ENCODE measurements at regions not wholly inside any gene's neighbourhood (a gene's known extent, or its start where the extent isn't known, plus 50 kb on each side); places are given as distances from the start of the nearest gene placed in this dataset.

GRCh38 chr3:177824190-177824786, 627.0 kb upstream of the TBL1XR1 start (continued):
- TF ChIP-seq NCOA1 (CRISPR knock-in tag; IDR thresholded peaks at IDR 0.05) = no peak
- TF ChIP-seq, protein P1, sequence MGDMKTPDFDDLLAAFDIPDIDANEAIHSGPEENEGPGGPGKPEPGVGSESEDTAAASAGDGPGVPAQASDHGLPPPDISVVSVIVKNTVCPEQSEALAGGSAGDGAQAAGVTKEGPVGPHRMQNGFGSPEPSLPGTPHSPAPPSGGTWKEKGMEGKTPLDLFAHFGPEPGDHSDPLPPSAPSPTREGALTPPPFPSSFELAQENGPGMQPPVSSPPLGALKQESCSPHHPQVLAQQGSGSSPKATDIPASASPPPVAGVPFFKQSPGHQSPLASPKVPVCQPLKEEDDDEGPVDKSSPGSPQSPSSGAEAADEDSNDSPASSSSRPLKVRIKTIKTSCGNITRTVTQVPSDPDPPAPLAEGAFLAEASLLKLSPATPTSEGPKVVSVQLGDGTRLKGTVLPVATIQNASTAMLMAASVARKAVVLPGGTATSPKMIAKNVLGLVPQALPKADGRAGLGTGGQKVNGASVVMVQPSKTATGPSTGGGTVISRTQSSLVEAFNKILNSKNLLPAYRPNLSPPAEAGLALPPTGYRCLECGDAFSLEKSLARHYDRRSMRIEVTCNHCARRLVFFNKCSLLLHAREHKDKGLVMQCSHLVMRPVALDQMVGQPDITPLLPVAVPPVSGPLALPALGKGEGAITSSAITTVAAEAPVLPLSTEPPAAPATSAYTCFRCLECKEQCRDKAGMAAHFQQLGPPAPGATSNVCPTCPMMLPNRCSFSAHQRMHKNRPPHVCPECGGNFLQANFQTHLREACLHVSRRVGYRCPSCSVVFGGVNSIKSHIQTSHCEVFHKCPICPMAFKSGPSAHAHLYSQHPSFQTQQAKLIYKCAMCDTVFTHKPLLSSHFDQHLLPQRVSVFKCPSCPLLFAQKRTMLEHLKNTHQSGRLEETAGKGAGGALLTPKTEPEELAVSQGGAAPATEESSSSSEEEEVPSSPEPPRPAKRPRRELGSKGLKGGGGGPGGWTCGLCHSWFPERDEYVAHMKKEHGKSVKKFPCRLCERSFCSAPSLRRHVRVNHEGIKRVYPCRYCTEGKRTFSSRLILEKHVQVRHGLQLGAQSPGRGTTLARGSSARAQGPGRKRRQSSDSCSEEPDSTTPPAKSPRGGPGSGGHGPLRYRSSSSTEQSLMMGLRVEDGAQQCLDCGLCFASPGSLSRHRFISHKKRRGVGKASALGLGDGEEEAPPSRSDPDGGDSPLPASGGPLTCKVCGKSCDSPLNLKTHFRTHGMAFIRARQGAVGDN (CRISPR knock-in tag; IDR thresholded peaks at IDR 0.05) = no peak
- 0 out of 2 replicates have a peak, but pooled peaks have one; percentile 34 for TF ChIP-seq ZNF33B (CRISPR knock-in tag; IDR thresholded peaks at IDR 0.05)
- TF ChIP-seq ZNF788 (CRISPR knock-in tag; IDR thresholded peaks at IDR 0.05; ENCODE audit: borderline replicate concordance) = peak; percentile 52; the same call in 1 of the 2 replicates
- TF ChIP-seq KLF12 (CRISPR knock-in tag; IDR thresholded peaks at IDR 0.05; ENCODE audit: borderline replicate concordance) = no peak
- no peak for TF ChIP-seq PBX3 (CRISPR knock-in tag; IDR thresholded peaks at IDR 0.05; ENCODE audit: borderline replicate concordance)
- TF ChIP-seq TRIM24 (CRISPR knock-in tag; IDR thresholded peaks at IDR 0.05) = 0 out of 2 replicates have a peak, but pooled peaks have one; percentile 67
- peak; percentile 94 for TF ChIP-seq NCOA2 (CRISPR knock-in tag; IDR thresholded peaks at IDR 0.05)
- no peak for TF ChIP-seq E2F2 (CRISPR knock-in tag; IDR thresholded peaks at IDR 0.05; ENCODE audit: borderline replicate concordance)
- TF ChIP-seq, protein P2, sequence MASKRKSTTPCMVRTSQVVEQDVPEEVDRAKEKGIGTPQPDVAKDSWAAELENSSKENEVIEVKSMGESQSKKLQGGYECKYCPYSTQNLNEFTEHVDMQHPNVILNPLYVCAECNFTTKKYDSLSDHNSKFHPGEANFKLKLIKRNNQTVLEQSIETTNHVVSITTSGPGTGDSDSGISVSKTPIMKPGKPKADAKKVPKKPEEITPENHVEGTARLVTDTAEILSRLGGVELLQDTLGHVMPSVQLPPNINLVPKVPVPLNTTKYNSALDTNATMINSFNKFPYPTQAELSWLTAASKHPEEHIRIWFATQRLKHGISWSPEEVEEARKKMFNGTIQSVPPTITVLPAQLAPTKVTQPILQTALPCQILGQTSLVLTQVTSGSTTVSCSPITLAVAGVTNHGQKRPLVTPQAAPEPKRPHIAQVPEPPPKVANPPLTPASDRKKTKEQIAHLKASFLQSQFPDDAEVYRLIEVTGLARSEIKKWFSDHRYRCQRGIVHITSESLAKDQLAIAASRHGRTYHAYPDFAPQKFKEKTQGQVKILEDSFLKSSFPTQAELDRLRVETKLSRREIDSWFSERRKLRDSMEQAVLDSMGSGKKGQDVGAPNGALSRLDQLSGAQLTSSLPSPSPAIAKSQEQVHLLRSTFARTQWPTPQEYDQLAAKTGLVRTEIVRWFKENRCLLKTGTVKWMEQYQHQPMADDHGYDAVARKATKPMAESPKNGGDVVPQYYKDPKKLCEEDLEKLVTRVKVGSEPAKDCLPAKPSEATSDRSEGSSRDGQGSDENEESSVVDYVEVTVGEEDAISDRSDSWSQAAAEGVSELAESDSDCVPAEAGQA (IDR thresholded peaks at IDR 0.05; ENCODE audit: low read depth) = no peak
- TF ChIP-seq, protein P2 (CRISPR knock-in tag; IDR thresholded peaks at IDR 0.05; ENCODE audit: borderline replicate concordance) = no peak
- TF ChIP-seq, protein P3, sequence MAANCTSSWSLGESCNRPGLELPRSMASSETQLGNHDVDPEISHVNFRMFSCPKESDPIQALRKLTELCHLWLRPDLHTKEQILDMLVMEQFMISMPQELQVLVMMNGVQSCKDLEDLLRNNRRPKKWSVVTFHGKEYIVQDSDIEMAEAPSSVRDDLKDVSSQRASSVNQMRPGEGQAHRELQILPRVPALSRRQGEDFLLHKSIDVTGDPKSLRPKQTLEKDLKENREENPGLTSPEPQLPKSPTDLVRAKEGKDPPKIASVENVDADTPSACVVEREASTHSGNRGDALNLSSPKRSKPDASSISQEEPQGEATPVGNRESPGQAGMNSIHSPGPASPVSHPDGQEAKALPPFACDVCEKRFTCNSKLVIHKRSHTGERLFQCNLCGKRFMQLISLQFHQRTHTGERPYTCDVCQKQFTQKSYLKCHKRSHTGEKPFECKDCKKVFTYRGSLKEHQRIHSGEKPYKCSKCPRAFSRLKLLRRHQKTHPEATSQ (CRISPR knock-in tag; IDR thresholded peaks at IDR 0.05; ENCODE audit: borderline replicate concordance) = peak; percentile 96; the same call in 1 of the 2 replicates
- no peak for TF ChIP-seq CC2D1A (CRISPR knock-in tag; IDR thresholded peaks at IDR 0.05)
- TF ChIP-seq ZNF782 (CRISPR knock-in tag; IDR thresholded peaks at IDR 0.05; ENCODE audit: borderline replicate concordance) = no peak
- TF ChIP-seq ARID2 (CRISPR knock-in tag; IDR thresholded peaks at IDR 0.05; ENCODE audit: borderline replicate concordance) = no peak
